ENCODE measurements at regions not wholly inside any gene's neighbourhood (a gene's known extent, or its start where the extent isn't known, plus 50 kb on each side); places are given as distances from the start of the nearest gene placed in this dataset.
A peak's percentile ranks its signal among the peaks of the same experiment; 100 is the strongest.

DNA sequence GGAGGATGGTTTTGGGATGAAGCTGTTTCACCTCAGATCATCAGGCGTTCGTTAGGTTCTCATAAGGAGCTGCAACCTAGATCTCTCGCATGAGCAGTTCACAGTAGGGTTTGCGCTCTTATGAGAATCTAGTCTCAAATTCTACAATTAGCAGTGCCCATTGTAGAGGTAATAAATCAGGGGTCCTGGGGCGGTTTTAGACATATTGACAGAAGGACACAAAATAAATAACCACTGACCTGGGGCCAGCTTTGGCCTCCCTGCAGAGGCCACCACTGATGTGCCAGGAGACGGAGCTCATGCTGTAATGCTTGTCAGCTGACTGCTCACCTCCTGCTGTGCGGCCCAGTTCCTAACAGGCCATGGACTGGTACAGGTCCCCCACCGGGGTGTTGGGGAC, 67.6 kb upstream of the SPATA31D4 start:
- no peak overlapping the region for H3K4me3 ChIP-seq
- TF ChIP-seq, protein P1, sequence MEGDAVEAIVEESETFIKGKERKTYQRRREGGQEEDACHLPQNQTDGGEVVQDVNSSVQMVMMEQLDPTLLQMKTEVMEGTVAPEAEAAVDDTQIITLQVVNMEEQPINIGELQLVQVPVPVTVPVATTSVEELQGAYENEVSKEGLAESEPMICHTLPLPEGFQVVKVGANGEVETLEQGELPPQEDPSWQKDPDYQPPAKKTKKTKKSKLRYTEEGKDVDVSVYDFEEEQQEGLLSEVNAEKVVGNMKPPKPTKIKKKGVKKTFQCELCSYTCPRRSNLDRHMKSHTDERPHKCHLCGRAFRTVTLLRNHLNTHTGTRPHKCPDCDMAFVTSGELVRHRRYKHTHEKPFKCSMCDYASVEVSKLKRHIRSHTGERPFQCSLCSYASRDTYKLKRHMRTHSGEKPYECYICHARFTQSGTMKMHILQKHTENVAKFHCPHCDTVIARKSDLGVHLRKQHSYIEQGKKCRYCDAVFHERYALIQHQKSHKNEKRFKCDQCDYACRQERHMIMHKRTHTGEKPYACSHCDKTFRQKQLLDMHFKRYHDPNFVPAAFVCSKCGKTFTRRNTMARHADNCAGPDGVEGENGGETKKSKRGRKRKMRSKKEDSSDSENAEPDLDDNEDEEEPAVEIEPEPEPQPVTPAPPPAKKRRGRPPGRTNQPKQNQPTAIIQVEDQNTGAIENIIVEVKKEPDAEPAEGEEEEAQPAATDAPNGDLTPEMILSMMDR (IDR thresholded peaks at IDR 0.05) = no peak
- TF ChIP-seq POLR2A (IDR thresholded peaks at IDR 0.05) = no peak
- H3K36me3 ChIP-seq = no peaks in the 10 kb centered on the region
- intact Hi-C loops (cut with DNase I) = no loop called here
- WGBS, 2 donors = 90 to 100% methylated on average over 4 to 8 of the region's 8 CpGs
- DNase-seq = no peak
- H3K4me1 ChIP-seq = peaks cover 0 to 3% (median 0%) of the 10 kb centered on the region in 3 donors
- H3K27me3 ChIP-seq = no peaks in the 10 kb centered on the region
- H3K9me3 ChIP-seq = no peaks in the 10 kb centered on the region
- no peak overlapping the region for H3K27ac ChIP-seq

DNA sequence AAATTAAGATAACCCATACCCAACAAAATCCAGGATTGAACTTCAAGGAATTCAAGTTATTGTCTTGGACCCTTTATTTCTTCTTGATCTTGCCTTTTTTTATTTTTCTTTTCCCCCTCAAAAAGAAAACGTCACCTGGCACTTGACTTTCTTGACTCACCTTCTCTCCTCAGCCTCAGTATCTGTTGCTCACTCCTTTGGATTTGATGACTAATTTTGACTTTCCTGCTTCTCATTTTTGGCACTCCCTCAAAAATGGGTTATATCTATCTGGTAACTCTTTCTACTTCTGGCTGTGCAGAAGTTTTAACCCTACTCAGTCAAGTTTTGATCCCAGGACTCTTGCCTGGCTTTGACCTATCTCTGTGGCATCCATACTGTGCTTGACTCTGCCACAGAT, 66.6 kb upstream of the SPATA31D4 start:
- 17 to 33% methylated on average over 1 of the region's 1 CpG for WGBS, 2 donors

DNA sequence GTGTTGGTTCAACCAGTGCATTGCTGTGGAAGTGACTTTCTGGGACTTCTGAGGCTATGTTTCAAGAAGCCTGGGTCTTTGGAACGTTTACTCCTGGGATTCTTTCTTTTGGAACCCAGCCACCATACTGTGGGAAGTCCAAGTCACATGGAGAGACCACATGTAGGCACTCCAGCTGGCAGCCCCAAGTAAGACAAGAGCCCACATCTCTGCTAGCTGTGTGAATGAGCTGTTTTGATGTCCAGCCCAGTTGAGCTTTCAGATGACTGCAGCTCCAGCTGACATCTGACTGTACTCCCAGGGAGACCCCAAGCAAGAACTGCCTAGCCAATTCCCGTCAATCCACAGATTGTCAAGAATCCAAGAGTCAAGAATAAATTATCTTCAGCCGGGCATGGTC, 60.1 kb upstream of the SPATA31D4 start:
- Histone ChIP-seq H3K27me3 (no peaks in the 10 kb centered on the region), H3K4me3 (no peak overlapping the region), H3K9me3 (no peaks in the 10 kb centered on the region), H3K36me3 (no peaks in the 10 kb centered on the region), H3K27ac (no peak overlapping the region), H3K4me1 (no peaks in the 10 kb centered on the region)
- TF ChIP-seq POLR2A (IDR thresholded peaks at IDR 0.05) = no peak
- TF ChIP-seq, protein P1 (IDR thresholded peaks at IDR 0.05) = no peak
- intact Hi-C loops (cut with DNase I) = no loop called here
- DNase-seq = no peak
- 55% methylated on average over 3 of the region's 3 CpGs; no CpG with 5 or more reads in 1 of the 2 donors for WGBS, 2 donors

More for the DNA sequence above, 66.6 kb upstream of the SPATA31D4 start:
- TF ChIP-seq, protein P1 (IDR thresholded peaks at IDR 0.05) = no peak
- no peak for TF ChIP-seq POLR2A (IDR thresholded peaks at IDR 0.05)
- Histone ChIP-seq H3K9me3 (no peaks in the 10 kb centered on the region), H3K27me3 (no peaks in the 10 kb centered on the region), H3K27ac (no peak overlapping the region), H3K36me3 (no peaks in the 10 kb centered on the region), H3K4me1 (peaks cover 0 to 3% (median 0%) of the 10 kb centered on the region in 3 donors), H3K4me3 (no peak overlapping the region)
- no peak for DNase-seq
- intact Hi-C loops (cut with DNase I) = no loop called here

DNA sequence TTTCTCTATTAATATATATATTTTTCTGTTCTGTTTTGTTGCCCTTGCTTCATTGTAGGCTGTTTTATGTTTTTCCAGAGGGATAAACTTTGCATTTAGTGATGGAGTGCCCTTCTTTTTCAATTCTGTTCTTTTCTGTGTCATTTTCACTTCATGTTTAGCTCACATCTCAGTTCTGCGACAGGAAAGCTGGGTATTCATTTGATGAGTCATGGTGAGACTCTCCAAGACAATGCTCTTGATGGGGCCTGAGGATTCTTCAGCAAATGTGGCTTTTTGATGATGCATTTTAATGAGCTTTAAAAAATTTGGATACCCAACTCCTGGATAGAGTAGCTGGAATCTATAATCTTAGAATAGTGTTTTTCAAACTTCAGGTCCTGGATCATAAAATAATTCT, 56.5 kb upstream of the SPATA31D4 start:
- Histone ChIP-seq H3K4me3 (no peak overlapping the region), H3K36me3 (no peaks in the 10 kb centered on the region), H3K27me3 (no peaks in the 10 kb centered on the region), H3K9me3 (no peaks in the 10 kb centered on the region), H3K27ac (no peak overlapping the region), H3K4me1 (peaks cover 0 to 4% (median 0%) of the 10 kb centered on the region in 3 donors)
- intact Hi-C loops (cut with DNase I) = no loop called here
- no peak for TF ChIP-seq POLR2A (IDR thresholded peaks at IDR 0.05)
- TF ChIP-seq, protein P1 (IDR thresholded peaks at IDR 0.05) = no peak
- no peak for DNase-seq
- WGBS, 2 donors = 13 to 27% methylated on average over 1 of the region's 1 CpG

DNA sequence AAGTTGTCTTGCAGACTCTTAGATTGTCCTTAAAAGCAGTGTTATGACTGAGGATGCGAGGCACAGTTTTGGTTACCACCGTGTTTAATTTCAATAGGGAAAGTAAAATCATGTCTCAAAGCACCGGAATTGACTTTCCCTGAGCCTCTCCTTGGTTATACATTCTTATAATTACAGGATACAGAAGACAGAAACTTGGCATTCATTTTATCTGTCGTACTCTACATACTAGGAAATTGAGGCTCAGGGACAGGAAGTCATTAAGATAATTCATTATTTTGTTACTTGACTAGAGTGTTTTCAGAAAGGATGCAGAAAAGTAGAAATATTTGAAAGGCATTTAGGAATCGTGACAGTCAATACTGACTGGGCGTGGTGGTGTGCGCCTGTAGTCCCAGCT, 54.0 kb upstream of the SPATA31D4 start:
- H3K27ac ChIP-seq = peak overlapping the region in 1 of 4 donors; percentile 21
- 64 to 78% methylated on average over 7 of the region's 7 CpGs for WGBS, 2 donors
- no peak overlapping the region for H3K4me3 ChIP-seq
- H3K9me3 ChIP-seq = no peaks in the 10 kb centered on the region
- intact Hi-C loops (cut with DNase I) = no loop called here
- H3K36me3 ChIP-seq = no peaks in the 10 kb centered on the region
- no peaks in the 10 kb centered on the region for H3K27me3 ChIP-seq
- H3K4me1 ChIP-seq = peaks cover 0 to 4% (median 0%) of the 10 kb centered on the region in 3 donors
- no peak for DNase-seq
- TF ChIP-seq, protein P1 (IDR thresholded peaks at IDR 0.05) = no peak
- TF ChIP-seq POLR2A (IDR thresholded peaks at IDR 0.05) = no peak
